Inferior parietal cortex (tissue), 1 donor: ENCODE measurements at regions not wholly inside any gene's neighbourhood (a gene's known extent, or its start where the extent isn't known, plus 50 kb on each side); places are given as distances from the start of the nearest gene placed in this dataset.

ENCODE experiments used
- DNase-seq: peaks from one replicate; pipeline ENCODE4 v3.0.0-alpha.2; 2016; ENCODE audit errors: extremely low spot score

DNA sequence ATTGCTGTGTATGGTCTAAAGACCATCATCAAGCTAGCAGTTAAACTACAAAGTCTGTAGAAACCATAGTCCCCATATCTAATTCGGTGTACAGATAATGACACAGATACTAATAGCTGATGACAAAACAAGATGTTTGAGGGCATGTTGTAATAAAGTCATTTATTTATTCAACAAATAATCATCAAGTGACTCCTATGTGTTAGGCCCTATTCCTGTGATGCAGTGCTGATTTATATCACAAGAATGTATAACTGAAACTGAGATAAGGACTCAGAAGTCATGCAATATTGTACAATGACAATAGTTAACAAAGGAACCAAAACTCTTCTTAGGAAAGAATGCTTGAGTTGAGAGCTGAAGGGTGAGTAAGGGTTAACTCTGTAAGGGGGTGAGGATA lies 315.0 kb upstream of the NR3C2 start:
- no peak for DNase-seq

DNA sequence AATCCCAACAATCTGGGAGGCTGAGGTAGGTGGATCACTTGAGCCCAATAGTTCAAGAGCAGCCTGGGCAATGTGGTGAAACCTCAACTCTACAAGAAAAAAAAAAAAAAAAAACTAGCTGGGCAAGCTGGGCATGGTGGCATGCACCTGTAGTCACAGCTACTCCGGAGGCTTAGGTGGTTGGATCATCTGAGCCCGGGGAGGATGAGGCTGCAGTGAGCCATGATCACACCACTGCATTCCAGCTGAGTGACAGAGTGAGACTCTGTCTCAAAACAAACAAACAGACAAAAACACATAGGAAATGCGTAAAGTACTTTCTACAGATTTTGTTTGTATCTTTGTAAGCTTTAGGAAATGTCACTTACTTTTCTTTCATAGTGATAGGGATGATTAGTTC lies 307.2 kb upstream of the NR3C2 start:
- DNase-seq = no peak

DNA sequence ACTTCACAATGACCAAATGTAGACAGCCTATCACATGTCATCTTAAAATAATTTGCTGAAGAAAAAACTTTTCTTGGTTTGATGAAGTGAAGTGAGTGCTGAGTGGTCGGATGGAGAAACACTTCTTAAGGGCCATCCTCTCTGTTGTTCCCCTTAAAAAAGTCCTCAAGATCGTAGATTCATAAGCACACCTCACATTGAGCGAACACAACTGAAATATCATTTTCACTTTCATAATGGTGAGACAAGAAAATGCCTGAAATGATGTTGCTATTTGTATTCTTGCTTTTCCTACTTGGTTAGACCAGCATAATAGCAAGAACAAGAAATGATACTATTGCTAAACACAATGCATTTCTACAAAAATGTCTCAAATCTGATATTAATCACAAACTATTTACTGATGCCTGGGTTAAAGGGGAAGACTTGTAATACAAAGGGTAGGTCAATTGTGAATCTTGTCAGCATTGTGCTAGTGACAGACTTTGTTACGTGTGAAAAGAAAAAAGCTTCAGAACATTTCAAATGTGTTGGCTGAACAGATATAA lies 305.6 kb upstream of the NR3C2 start:
- no peak for DNase-seq

DNA sequence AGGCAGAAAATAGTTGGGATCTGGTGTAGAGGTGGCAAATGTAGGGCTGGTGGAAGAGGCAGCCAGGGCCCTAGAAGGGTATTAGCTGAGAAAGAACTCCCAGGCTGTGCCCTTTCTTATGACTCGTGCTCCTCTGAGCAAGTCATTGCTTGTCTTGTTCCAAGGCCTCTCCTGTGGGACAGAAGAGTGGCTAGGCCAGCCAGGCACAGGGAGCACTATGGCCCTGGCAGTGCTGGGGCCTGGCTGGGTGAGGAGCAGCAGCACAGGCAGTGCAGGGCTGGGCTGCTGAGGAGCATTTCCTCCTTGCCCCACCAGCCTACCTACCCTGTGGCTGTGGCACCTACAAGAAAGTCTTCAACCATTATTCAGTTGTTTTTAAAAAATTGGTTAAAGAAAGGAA lies 298.5 kb upstream of the NR3C2 start:
- DNase-seq = no peak

DNA sequence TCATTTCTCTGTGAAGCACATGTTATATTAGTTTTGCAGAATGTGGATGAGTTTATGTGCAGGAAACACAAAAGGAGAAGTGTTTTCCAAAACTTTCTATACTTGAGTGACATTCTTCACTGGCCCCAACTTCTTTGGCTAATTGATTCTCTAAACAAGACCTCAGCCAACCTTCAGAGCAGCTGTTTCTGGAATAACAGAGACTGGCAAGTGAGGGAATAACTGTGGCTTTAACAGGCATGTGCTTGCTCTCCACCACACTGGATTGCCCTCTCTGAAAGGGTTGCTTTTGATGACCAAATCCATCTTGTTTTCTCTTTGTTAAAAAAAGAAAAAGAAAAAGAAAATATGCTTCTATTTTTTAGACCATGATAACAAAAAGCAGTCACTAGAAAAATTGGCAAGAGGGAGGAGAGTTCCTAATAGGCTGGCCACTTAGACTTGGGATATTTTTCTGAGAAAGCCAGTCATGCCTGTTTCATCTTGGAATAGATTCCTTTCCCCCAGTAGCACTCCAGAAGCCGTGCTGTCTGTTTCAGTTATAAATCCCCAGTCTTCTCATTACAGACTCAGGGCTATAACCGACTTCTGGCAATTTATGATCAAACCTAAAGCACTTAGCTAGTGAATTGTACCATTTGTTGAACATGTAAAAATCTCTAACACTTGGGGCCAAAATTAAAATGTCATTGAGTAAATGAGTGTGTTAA lies 295.0 kb upstream of the NR3C2 start:
- no peak for DNase-seq

DNA sequence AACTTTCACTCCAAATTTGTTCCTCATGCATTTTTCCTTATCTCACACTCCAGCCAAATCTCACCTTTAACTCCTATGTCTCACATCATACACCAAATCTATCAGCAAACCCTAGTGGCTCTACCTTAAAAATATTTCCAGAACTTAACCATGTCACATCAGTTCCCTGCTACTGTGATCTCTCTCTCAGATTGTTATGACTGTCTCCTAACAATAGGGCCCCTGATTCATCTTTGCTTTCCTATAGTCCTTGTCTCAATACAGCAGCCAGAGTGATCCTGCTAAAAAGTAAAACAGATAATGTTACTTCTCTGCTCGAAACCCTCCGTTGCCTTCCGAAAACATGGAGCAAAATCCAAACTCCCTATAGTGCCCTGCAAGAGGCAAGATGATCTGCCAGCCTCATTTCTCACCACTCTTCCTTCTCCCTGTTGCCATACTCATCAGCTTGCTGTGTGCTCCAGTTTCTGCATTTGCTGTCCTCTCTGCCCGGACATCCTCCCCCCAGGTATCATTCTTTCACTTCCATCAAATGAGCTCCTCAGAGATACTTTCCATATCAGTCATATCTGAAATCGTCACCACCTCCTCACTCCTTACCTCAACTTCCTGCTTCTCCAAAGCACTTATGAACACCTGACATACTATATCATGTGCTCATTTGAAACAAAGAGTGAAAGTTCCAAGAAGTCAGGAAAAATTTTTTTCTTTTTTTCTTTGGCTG lies 293.4 kb upstream of the NR3C2 start:
- no peak for DNase-seq

DNA sequence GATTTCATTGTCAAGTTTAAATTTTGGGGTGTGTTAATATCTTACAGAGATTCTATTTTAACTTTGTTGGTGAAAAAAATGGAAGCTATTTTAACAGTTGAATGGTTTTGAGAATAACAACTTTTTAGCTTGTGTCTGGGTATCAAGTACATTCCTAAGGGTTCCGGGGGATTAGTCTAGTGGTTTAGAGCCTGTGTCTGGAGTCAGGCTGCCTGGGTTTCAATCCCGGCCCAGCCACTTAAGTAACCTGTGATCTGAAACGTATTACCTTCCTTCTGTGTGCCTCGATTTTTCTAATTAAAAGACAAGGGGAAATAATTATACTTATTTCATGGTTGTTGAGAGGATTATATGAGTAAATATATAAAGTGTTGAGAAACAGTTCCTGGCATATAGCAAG lies 288.6 kb upstream of the NR3C2 start:
- DNase-seq = no peak

DNA sequence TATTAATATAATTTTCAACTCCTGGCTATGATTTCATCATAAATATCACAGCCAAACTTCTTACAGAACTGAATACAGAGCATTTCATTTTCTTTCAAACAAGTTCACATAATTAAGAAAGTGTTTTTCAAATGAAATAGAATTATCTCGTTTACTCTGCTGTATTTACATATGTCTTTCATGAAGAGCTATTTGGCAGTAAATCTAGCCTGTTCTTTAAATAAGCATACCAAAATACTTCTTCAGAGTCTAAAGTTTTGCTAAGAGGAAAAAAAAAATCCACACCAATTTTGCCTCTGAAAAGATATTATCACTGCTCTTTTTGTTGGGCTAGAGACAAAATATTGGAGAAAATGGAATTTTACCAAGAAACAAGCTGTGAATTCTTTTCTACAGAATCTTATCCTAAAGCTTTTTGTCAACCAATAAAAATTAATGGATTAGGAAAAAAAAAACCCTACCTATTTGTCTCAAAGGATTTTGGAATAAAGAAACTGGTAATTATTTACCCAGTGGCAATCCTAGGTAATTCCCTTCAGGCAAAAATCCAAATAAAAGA lies 287.9 kb upstream of the NR3C2 start:
- no peak for DNase-seq

DNA sequence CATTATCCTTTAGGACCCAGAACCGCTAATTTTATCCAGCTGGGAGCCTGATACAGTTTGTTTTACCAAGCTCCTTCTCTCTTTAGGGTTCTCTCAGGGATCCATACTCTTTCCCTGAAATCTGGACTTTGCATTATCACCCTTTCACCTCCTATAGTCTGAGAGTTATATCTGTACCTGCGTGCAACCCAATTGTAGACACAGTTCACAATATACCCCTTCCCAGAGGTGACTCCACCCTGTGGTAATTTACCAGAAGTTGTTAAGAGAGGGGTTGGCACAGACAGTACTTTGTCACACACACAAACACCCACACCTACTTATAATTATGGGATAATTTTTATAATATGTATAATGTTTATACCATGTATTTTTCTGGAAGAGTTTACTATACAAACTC lies 275.8 kb upstream of the NR3C2 start:
- no peak for DNase-seq

DNA sequence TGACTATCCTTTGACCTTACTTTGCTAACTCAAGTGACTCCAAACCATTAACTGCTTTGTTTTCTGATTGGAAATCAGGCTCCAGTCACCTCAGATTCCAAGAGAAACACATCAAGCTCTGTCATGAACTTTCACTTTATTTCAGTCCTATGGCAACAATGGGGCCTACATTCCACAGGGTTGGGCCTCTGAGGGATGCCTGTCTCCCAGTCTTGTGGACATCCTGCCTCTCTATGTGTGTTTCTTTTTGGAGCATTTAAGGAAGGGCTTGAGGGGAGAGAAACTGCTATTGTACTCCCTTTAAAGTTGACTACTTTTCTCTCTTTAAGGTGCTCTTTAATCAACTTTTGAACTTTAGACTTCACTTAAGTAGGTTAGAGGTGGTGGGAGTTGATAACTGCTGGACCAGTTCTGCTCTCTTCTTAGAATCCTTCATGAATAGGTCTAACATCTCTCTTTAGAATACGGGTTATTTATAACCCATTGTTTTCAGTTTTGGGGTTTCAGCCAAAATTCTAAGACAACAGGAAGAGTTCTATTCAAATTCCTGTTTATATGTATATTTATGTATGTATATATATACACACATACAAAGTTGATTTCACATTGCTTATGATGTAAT lies 274.3 kb upstream of the NR3C2 start:
- DNase-seq = no peak

DNA sequence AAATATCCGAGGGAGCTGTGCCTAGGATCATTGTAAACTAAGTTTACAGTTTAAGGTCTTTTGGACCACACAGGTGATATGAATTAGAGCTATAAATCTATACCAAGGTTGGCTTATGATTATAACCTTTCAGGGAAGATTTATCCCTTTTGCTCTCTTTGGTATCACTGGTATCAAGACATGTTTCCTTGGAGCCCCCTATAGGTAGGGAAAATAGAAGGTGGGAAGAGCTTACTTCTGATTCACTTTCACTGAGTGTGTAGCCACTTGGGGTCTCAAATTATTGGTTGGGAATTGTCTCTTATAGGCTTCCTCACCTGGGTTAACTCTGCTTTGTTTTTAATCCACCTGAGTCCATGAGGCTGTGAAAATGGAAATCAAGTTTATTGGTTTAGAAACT lies 262.1 kb upstream of the NR3C2 start:
- no peak for DNase-seq

DNA sequence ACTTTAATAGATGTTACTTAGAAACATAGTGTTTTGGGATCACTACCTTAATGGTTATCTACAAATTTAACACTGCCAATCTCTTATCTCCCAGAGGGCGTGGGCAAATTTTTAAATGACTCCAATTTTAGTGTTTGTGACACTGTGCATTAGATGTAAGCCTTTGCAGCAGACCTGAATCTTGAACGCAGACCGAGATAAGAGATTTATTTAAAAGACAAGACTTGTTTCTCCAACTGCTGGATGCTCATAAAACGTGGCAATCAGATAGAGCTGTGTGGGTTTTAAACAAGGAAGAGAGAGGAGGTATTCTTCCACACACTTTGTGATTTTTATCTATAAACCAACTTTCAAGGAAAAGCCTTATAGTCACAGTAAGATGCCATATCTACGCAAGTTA lies 252.5 kb upstream of the NR3C2 start:
- DNase-seq = no peak

DNA sequence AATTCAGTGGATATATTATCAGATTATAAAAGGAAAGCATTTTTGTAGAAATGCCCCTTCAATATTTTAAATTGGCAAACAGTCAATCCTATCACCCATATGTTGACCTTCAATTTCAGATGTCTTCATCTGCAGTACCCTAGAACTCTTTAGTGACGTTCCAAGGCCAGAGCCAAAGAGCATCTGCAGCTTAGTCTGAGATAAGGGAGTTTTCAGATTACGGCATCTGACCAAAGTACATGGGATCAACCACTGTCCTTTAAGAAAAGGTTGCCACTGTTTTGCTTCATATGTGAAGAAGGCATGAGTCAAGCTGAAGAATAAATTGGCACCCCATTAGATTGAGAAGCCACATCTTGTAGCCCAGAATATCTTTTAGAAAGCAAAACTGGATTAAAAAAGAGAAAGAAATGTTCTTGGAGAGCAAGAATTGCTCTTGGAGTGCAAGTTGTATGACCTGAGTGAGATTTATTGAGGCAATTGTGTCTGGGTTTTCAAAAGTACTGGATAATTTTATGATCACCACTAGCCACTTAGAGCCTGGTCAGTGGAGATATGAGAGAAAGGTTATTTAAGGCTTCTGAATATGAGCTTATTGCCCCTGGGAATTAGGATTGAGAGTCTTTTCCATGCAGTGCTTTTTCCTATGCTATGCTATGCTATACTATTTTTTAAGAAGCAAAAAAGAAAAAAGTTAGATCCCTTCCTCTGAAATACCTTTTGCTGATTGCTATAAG lies 251.9 kb upstream of the NR3C2 start:
- no peak for DNase-seq

DNA sequence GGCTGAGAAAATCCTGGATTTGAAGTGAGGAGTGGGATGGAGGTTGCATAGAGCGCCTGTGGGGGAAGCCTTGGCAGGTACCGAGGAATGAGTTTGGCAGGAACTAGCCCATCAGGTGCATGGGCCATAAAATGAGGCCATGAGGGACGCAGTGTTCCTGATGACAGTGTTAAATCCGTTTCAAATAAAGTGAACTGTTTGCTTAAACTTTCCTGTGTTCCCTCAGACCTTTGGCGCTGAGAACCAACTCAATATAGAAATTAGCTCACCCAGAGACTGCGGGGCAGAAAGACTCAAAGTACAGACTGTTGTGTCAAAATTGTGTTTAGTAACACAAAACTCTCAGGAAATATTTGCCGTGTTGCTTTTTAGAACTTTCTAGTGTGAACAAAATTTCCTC lies 250.0 kb upstream of the NR3C2 start:
- DNase-seq = no peak

DNA sequence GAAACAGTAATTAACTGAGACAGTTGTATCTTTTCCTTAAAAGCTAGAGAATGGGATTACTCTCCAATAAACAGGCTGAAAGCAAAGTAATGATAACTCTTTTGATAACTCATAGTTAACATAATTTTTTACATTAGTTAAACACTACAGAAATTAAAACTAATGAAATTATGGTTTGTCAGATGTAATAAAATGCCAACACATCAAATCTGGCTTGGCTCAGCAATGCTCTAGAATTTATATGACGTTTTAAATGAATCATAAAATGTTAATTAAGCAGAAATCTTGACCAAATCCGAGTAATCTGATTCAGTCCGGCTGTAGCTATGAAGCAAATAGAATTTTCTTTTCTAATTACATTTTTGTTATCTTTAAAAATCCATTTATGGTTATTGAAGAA lies 244.2 kb upstream of the NR3C2 start:
- DNase-seq = no peak

DNA sequence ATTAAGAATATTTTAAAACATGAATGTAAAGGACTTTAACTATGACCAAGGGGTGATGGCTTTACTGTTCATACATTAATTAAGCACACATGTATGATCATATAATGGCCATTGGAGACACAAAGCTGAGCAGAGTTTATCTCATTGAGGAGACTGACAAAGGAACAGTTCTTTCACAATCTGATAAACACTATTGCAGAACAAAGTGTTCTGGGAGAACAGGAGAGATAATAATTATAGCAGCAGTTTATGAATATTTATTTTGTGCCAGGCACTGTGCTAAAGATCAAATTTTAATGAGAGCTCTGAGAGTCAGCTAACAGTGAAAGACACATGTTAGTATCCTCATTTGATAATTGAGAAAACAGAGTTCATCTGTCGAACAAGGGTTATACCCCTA lies 242.4 kb upstream of the NR3C2 start:
- no peak for DNase-seq

DNA sequence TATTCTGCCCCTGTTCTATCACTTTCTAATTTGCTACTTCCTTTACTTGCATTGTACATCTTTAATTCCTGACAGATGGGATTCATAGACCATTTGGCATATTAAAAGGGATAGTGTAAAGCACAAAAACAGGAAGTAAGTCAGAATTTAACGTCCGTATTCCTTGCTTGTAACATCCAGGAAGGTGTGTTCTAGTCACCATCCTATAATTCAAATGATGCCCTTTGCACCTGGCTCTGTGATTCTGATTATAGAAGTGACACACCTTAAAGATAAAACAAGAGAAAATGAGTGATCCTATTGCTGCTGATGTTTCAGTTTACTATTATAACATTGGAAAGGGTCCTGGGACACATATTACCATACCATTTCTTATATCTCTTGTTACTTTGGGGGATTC lies 238.7 kb upstream of the NR3C2 start:
- DNase-seq = no peak

DNA sequence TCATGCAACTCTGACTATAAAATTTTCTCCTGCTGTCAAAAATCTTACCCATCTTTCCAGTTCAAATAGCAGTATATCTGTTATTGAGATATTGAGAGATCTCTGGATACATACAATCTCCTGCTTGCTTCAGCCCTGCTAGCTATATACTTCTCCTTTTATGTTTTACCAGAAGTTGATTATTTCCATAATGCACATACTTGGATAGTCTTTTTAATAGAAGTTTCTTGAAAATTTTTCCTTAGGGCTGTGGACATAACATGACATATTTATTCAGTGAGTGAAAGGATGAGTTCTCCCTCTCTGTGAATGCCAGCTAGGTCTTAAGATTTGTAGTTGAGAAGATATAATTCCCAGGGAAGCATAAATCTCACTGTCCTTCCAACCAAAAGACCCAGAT lies 234.1 kb upstream of the NR3C2 start:
- DNase-seq = no peak

DNA sequence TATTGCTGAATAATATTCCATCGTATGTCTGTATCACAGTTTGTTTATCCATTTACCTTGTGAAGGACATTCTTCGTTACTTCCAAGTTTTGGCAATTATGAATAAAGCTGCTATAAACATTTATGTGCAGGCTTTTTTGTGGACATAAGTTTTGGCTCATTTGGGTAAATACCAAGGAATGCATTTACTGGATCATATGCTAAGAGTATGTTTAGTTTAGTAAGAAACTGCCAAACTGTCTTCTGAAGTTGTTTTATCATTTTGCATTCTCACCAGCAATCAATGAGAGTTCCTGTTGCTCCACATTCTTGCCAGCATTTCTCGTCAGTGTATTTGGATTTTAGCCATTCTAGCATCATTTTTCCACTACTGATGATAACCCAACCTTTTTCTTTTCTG lies 232.7 kb upstream of the NR3C2 start:
- no peak for DNase-seq

DNA sequence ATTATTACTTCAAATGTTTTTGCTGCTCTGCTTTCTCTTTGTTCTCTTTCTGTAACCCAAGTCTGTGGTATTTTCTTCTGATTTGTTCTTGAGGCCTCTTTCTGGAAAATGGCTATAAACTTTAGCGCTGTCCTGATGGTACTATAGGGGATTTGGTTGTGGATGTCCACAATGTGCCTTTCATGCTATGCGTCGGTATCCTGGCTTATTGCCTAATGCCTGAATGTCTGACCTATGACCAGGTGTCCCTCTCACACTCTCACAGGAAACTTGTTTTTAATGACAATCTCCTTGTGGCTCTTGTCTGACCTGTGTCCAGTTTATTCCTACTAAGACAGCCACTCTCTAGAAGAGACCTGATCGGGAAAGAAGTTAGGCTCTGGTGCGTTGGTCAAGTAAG lies 222.4 kb upstream of the NR3C2 start:
- DNase-seq = no peak

DNA sequence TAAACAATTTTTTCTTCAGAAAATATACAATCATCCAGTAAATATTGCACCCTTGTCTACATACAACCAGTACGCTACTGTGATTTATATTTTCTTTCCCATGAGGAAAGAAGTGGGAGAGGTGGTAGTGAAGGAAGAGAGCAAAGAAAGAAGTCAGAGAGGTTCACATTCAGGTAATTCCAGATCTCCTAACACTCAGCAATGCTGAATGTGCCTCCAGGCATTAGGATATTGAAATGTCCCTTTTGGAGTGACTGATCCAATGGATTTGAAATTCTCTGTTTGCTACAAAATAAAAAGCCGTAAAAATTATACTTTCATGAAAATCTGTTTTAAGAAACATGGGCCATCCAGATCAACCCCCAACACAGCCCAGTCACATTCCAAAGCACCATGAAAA lies 211.9 kb upstream of the NR3C2 start:
- no peak for DNase-seq

DNA sequence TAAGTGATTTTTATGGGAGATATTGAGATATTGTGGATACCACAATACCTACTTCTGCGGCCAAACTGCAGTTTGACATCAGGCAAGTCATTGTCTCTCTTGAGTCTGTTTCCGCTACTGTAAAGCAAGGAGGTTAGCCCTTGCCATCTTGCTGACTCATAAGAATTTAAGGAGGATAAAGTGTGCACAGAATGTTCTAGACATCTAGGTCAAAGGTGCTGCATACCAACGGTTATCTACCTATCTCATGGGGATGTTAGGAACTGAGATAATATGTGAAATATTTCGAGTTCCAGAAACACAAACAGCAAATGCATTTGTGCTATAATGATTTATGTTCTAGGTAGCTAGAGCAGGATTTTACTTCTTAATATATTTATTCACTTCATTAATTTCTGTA lies 211.5 kb upstream of the NR3C2 start:
- DNase-seq = no peak
